Colon (tissue), 2 donors: ENCODE measurements at regions not wholly inside any gene's neighbourhood (a gene's known extent, or its start where the extent isn't known, plus 50 kb on each side); places are given as distances from the start of the nearest gene placed in this dataset.

Source experiments
- FAIRE-seq: peaks from 2 replicates; lab custom pipeline; 2012; peaks lifted over from hg19 to GRCh38; lab: Jason Lieb, UNC
- donor health status: control.
- donor health status: control.

DNA sequence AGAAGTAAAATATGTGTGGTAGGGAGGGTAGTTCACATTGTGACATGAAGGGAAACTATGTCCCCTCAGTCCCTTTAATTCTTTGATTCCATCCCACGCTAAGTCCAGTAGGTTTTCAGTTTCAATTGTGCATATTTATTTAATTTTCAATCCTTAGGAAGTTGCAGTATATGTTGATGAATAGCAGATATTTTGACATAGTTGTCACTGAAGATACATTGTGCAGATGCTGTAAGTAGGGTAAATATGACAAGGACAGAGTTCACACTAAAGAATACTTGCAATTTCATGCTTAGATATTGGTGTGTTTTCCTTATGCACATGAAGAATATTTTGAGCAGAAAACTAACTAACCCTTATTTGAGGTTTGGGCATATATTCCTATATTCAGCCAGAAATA lies 595.4 kb upstream of the MIR17HG start:
- FAIRE-seq: no peak

DNA sequence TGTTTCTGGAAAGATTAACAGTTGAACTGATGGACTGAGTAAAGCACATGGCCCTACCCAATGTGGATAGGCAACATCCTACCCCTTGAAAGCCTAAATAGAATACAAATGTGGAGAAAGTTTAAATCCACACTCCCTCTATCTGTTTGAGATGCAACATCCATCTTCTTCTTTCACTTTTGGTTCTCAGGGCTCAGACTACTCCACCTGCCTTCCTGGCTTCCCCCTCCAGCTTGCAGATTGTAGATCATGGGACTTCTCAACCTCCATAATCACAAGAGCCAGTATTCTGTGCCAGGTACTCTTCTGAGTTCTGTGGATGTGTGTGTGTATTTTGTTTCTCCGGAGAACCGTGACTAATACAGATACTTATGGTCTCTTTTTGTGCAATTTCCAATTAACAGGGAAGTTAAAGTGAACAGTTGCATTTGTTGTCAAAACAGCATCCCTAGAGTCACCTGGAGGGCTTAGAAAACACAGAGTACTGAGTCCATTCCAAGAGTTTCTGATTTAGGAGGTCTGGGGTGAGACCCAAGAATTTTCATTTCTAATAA lies 590.3 kb upstream of the MIR17HG start:
- no peak for FAIRE-seq

DNA sequence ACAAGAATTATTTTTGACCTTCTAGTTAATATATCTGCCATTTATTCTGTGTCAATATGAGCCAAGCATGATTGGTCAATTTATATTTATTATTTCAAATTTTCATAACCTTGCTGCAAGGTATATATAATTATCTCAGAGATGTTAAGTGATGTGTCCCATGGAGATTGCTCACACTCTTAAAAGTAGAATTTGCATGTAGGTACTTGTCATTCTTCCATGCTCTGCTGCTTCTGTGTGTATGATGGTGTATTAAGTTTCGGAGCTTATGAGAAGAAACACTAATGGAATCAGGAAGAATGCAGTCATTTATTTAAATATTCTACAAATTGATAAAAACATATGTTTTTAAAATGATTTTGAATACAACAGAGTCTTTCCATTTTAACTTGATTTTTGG lies 586.8 kb upstream of the MIR17HG start:
- no peak for FAIRE-seq

DNA sequence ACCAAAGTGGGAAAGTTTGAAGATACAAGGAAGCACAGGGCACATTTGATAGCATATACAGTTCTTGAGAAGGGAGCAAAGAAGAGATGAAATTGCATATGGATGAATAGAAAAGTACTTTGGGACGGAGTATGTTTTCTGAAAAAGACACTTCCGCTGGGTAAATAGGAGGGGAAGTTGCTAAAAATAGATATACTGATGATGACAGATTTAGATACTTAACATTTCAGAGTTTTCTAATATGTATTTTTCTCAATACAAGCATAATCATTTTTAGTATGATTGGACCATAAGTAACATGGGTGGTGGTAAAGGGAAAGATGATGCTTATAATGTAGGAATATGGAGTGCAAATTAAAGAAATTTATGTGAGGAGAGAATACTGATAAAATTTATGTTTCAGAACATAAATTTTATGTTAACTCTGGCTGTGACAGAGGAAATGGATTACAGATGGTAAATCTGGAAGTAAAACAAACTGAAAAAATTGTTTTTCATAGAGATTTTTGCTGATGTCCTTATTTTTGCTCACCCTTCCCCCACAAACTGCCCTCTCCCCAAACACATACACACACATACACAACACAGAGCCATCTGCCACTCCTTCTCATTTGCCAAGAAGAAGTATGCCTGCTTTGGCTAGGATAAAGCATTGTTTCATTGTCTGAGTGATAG lies 583.9 kb upstream of the MIR17HG start:
- no peak for FAIRE-seq

DNA sequence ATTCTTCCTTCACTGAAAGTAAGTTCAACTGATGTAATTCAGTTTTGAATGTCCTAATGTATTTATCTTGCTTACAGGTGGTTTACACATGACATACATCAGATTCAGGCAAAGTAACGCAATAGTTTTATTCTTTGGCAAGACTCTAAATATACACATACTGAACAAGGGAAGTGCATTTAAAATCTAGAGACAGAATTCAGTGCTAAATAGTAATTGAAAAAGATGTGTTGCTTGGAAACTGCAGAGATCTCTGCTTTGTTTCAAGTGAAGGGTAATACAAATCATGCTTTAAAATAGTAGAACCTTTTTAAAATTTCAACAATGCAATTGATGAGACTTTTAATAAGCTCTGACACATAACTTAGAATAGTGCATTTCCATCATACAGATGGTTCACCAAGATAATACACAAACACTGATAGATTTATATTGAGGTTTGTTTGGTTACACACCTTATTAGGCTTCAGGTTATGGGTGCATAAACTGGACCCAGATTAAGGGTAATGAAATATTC lies 581.0 kb upstream of the MIR17HG start:
- FAIRE-seq: no peak

DNA sequence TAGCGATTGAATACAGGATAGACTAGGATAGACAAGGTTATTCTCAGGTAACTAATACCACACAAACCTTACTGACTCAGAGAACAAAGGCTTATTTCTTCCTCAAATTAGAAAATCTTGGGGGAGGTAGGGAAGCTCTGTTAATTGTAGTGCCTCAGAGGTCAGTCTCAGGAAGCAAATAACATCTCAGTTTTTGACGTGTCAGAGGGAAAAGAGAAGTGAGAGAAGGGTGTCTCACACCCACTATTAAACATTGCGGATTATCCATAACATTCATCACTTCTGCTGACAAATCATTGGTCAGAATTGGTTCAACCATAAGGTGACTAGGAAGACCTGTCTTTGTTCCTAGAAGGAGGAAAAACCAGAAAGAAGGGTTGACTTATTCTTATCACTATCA lies 579.4 kb upstream of the MIR17HG start:
- FAIRE-seq: no peak

DNA sequence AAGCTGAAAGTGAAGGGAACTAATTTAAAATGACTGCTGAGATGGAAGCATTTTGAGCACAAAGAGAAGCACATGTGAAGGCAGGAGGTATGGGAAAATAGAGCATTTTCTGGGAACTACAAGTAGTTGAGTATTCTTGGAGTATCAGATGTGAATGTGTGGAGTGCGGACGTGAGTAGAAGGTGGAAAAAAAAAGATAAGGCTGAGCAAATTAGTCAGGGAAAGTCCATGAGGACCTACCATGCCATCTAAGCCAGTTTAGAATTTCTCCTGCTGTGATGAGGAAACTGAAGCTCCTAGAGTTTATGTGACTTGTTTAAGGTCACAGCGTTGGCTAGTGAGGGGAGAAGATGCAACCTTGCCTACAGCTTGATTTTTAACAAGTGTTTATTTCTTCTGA lies 578.1 kb upstream of the MIR17HG start:
- FAIRE-seq: no peak

GRCh38 chr13:90770334-90770733 lies 577.2 kb upstream of the MIR17HG start:
- no peak for FAIRE-seq

DNA sequence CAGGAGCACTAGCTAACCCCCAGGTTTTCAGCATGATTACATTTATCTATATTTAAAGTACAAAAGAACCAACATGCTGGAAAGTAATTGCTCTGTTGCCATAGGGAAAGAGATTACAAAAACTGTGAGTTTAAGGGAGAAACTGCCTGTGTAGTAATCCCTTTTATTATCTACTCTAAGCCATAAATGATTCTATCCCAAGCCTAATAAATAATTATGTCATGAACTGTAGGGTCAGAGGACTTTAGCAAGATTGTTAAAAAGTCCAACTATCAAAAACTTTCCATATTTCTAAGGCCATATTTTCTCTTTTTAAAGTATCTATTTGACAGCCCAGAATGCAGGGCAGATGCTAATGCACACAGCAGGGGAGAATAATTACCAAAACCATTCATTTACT lies 573.8 kb upstream of the MIR17HG start:
- no peak for FAIRE-seq

GRCh38 chr13:90776051-90776748 lies 571.3 kb upstream of the MIR17HG start:
- no peak for FAIRE-seq

- FAIRE-seq: no peak
Measured at GRCh38 chr13:90783273-90783672, 564.2 kb upstream of the MIR17HG start.

- no peak for FAIRE-seq
Measured at GRCh38 chr13:90787007-90787406, 560.5 kb upstream of the MIR17HG start.

DNA sequence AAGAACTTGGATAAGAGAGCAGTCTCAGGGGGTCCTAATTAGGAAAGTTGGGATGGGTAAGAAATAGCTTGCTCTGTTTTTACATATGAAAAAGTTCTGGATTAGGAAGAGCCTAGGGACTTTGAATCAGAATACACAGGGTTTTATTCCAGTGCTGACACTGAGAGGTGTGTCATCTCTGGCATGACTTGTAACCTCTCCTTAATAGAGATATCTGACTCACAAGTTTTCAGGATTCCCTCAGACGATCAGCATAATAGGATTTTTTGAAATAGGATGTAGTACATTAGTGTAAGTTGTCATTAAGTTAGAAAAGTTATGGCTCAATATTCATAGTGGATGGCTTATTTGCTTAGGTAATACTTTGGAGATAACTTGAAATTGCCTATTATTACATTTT lies 555.2 kb upstream of the MIR17HG start:
- FAIRE-seq: no peak

- no peak for FAIRE-seq
Measured at GRCh38 chr13:90793261-90793820, 554.1 kb upstream of the MIR17HG start.

GRCh38 chr13:90796474-90796873 lies 551.0 kb upstream of the MIR17HG start:
- no peak for FAIRE-seq

DNA sequence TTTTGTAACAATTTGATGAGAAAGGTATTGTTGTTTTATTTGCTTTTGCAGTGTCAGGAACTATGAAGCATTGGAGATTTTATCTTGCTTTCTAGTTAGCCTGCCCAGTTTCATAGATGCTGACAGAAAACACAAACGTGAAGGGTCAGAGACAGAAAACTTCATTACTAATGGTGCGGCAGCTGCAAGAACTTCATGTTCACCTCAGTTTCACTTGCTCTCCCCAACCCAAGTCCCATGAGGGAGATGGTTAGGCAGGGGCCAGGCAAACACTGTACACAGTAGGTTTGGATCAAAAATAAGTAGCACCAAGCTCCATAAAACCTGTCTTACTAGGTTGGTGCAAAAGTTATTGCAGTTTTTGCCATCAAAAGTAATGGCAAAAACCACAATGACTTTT lies 550.2 kb upstream of the MIR17HG start:
- FAIRE-seq: no peak

- FAIRE-seq: no peak
Measured at GRCh38 chr13:90798381-90798780, 549.1 kb upstream of the MIR17HG start.

DNA sequence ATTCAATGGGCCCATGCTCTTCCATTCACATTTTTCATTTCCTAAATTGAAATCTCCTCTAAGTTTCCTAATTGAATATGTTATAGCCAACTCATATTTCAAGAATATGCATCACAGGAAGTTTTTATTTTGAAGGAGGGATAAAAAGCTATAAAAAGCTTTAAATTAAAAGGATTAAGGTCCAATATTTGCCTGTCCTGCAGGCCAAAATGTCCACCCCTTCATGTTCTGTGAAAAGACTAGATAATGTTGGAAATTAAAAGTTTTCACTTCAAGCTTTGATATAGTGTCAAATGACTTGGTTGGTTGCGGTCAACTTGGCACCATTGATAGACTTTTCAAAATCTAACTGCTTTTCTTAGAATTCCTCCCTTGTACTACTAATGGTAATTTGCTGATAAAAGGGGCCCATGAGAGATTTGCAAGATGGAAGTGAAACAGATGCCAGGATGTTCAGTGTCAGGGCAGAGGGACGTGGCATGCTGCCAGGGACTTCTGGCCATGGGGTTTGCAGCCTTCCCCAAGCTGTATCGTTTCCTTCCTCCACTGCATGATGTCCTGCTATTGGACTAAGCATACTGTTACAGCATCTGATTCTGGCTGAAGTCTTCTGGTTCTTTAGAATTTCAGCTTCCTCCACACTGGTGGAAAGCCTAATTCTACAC lies 547.3 kb upstream of the MIR17HG start:
- no peak for FAIRE-seq

GRCh38 chr13:90801621-90802020 lies 545.9 kb upstream of the MIR17HG start:
- FAIRE-seq: no peak

- FAIRE-seq: no peak
Measured at GRCh38 chr13:90803210-90803609, 544.3 kb upstream of the MIR17HG start.

GRCh38 chr13:90806016-90806615 lies 541.4 kb upstream of the MIR17HG start:
- FAIRE-seq: no peak

DNA sequence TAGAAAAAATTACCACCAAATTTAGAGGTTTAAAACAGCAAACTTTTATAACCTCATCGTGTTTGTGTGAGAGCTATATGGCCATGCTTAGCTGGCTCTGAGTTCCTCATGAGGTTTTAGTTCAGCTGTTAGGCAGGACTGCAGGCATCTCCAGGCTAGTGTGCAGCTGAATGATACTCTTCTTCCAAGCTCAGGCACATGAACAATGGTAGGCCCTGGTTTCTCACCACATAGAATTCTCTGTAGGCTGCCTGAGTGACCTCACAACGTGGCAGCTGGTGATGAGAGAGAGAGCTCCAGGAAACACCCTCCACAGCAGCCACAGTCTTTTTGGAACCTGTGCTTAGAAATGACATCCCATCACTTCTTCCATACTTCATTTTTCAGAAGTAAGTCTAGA lies 540.6 kb upstream of the MIR17HG start:
- no peak for FAIRE-seq
